ENCODE measurements at regions not wholly inside any gene's neighbourhood (a gene's known extent, or its start where the extent isn't known, plus 50 kb on each side); places are given as distances from the start of the nearest gene placed in this dataset.

DNA sequence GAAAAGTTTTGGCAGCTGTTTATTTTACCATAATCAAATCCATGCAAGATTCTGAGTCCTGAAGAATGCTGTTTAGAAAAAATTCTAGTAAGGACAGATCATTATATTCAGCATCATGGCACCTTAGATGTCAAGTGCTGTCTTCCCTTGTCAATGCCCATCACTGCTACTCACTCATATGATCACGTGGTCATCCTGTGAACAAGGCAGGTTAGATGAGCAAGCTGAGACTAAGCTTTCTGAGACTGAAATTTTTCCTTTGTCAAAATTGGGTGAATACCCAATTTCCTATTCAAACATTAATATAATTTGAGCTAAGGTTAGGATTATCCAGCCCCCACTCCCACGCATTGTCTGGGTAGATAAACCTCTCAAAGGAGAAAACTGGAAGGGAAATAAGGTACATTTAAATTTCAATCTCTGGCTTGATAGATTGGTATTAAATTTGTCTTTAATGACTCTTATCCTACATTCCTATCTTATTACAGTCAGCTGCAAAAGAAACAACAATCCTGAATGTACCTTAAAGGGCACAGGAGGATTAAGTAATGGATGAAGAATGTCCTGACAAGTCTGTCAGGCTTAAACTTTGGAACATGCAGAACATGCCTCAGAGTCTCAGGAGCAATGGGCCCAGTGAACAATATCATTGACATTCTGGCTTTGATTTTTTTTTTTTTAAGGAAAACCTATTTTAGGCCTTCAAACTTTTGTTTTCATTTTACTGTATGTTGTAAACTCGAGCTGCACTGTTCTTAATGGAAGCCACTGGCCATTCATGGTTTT, 148.7 kb upstream of the RANBP3L start:
- Histone ChIP-seq H3K4me1 (no peaks in the 10 kb centered on the region), H3K27ac (no peak overlapping the region), H3K27me3 (no peaks in the 10 kb centered on the region), H3K36me3 (no peaks in the 10 kb centered on the region), H3K9me3 (no peaks in the 10 kb centered on the region), H3K4me3 (no peak overlapping the region)
- TF ChIP-seq, protein P1, sequence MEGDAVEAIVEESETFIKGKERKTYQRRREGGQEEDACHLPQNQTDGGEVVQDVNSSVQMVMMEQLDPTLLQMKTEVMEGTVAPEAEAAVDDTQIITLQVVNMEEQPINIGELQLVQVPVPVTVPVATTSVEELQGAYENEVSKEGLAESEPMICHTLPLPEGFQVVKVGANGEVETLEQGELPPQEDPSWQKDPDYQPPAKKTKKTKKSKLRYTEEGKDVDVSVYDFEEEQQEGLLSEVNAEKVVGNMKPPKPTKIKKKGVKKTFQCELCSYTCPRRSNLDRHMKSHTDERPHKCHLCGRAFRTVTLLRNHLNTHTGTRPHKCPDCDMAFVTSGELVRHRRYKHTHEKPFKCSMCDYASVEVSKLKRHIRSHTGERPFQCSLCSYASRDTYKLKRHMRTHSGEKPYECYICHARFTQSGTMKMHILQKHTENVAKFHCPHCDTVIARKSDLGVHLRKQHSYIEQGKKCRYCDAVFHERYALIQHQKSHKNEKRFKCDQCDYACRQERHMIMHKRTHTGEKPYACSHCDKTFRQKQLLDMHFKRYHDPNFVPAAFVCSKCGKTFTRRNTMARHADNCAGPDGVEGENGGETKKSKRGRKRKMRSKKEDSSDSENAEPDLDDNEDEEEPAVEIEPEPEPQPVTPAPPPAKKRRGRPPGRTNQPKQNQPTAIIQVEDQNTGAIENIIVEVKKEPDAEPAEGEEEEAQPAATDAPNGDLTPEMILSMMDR (IDR thresholded peaks at IDR 0.05): no peak
- no peak for TF ChIP-seq POLR2A (IDR thresholded peaks at IDR 0.05)
- no peak for TF ChIP-seq POLR2AphosphoS5 (IDR thresholded peaks at IDR 0.05)
- no peak for DNase-seq (ENCODE audit: low spot score in 2 of 2)
- intact Hi-C loops (cut with DNase I; ENCODE audit: low total_unique reads): no loop called here

DNA sequence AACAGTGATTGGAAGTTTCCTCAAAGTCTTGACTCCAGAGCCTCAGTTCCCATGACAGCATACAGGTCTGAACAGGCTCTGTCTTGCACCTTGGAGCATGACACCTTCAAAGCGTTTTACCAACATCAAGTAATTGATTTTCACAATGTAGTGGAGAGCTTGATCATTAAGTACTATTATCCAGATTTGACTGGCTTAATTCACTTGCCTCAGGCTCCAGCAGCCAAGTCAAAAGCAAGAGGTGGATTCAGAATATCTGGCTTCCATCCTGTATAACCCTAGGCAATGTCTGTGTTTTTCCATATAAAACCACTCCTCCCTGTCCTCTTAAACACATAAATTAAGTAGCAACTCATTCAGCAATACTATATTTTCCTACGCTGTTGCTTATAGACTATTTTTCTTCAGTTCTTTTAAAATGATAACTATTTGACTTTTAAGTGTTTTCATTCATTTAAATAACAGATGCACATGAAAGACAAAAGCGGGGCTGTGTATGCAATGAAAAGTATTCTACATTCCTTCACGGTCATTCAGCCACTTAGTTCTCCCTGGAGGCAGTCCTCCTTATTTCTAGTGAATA, 150.8 kb upstream of the RANBP3L start:
- peak in 1 of 2 donors; percentile 21 for DNase-seq (ENCODE audit: low spot score in 2 of 2)
- no peaks in the 10 kb centered on the region for H3K9me3 ChIP-seq
- no peak overlapping the region for H3K4me3 ChIP-seq
- no peak overlapping the region for H3K27ac ChIP-seq
- H3K27me3 ChIP-seq: no peaks in the 10 kb centered on the region
- intact Hi-C loops (cut with DNase I; ENCODE audit: low total_unique reads): no loop called here
- TF ChIP-seq POLR2AphosphoS5 (IDR thresholded peaks at IDR 0.05) (no peak), POLR2A (IDR thresholded peaks at IDR 0.05) (no peak)
- TF ChIP-seq, protein P1 (IDR thresholded peaks at IDR 0.05): no peak
- H3K4me1 ChIP-seq: peaks cover 0 to under 1% of the 10 kb centered on the region in 2 donors
- no peaks in the 10 kb centered on the region for H3K36me3 ChIP-seq

DNA sequence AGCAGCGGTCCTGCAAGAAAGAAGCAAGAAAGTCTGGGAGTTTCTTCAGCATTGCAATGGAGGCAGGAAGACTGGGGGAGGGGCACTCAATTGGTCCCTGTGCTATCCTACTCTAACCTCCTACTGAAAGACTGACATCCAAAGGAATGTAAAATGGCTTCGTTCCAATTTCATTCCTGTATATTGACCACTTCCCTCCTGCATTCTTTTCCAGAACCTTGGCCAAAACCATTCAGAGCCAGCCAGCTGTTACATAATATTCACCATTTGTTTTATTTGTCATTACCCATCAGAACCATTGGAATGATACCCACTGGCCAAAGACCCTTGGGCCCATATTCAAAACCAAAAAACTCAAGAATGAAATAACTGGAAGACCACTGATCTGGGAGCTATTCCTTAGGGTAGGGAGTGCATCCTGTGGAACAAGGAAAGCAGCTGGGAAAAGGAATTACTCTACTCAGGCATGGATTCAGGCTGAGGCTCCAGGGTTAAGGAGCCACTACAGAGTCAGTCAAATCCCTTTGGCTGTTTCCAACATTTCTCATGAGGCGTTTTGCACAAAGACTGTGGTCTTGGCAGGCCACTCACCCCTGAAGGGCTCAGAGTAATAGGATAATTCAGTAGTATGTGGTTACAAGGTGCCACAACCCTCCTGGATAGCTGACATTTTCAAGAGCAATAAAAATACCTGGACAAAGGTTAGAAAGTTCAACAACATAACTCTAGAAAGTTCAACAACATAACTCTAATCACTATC, 148.7 kb upstream of the SLC1A3 start:
- H3K4me1 ChIP-seq: peaks cover 0 to 2% of the 10 kb centered on the region in 2 donors
- H3K9me3 ChIP-seq: no peaks in the 10 kb centered on the region
- TF ChIP-seq POLR2A (IDR thresholded peaks at IDR 0.05) (no peak), POLR2AphosphoS5 (IDR thresholded peaks at IDR 0.05) (no peak)
- TF ChIP-seq, protein P1 (IDR thresholded peaks at IDR 0.05): no peak
- intact Hi-C loops (cut with DNase I; ENCODE audit: low total_unique reads): loop anchor here (5.0 kb wide), 1 partner anchor 520 kb away; the partner anchor contains the start of gene CAPSL
- no peaks in the 10 kb centered on the region for H3K27me3 ChIP-seq
- no peaks in the 10 kb centered on the region for H3K36me3 ChIP-seq
- H3K4me3 ChIP-seq: no peak overlapping the region
- no peak for DNase-seq (ENCODE audit: low spot score in 2 of 2)
- H3K27ac ChIP-seq: no peak overlapping the region

DNA sequence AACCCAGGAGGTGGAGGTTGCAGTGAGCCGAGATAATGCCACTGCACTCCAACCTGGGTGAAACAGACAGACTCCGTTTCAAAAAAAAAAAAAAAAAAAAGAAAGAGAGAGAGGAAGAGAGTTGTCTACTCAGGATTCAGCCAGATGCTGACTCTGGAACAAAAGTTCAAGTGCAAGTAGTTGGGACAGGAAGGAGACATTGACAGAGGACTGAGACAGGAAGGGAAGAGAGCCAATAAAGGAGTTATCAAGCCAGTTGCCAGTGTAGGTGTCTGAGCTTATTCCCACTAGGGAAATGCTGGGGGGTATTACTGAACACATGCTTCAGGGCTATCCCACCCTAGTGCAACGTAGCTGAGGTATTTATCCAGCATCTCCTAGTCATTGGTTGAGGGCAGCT, 147.7 kb upstream of the SLC1A3 start:
- intact Hi-C loops (cut with DNase I; ENCODE audit: low total_unique reads): loop anchor here (5.0 kb wide), 1 partner anchor 521 kb away; the partner anchor contains the start of gene CAPSL
- TF ChIP-seq, protein P1 (IDR thresholded peaks at IDR 0.05): no peak
- TF ChIP-seq POLR2AphosphoS5 (IDR thresholded peaks at IDR 0.05) (no peak), POLR2A (IDR thresholded peaks at IDR 0.05) (no peak)
- H3K9me3 ChIP-seq: no peaks in the 10 kb centered on the region
- H3K27me3 ChIP-seq: no peaks in the 10 kb centered on the region
- H3K4me1 ChIP-seq: peaks cover 0 to 2% of the 10 kb centered on the region in 2 donors
- H3K36me3 ChIP-seq: no peaks in the 10 kb centered on the region
- H3K27ac ChIP-seq: no peak overlapping the region
- H3K4me3 ChIP-seq: no peak overlapping the region
- no peak for DNase-seq (ENCODE audit: low spot score in 2 of 2)
